SK-N-SH treated with all-trans-retinoic acid at 6 μM for 48 hours (cell line): ENCODE measurements at regions not wholly inside any gene's neighbourhood (a gene's known extent, or its start where the extent isn't known, plus 50 kb on each side); places are given as distances from the start of the nearest gene placed in this dataset.

Experiments
- ATAC-seq: fragments of 200-7000 bp; cut with Tn5 transposase; 3 replicates; pipeline ENCODE4 v1.9.1; 2020; ENCODE audit warnings: mild to moderate bottlenecking, moderate library complexity
- BACH2 ChIP-seq: fragments of 250-450 bp; sonication (Bioruptor Pico); IDR thresholded peaks from 2 replicates; pipeline ENCODE4 v1.9.0; 2021; ENCODE audit warnings: mild to moderate bottlenecking, borderline replicate concordance
- CSDC2 ChIP-seq: fragments of 250-450 bp; sonication (Bioruptor Pico); IDR thresholded peaks from 2 replicates; pipeline ENCODE4 v1.5.0; 2020; ENCODE audit warnings: mild to moderate bottlenecking, moderate library complexity
- ESRRG ChIP-seq: fragments of 250-450 bp; sonication (Bioruptor Pico); IDR thresholded peaks from 2 replicates; pipeline ENCODE4 v1.6.1; 2021; ENCODE audit warnings: mild to moderate bottlenecking
- GLIS3 ChIP-seq: fragments of 250-450 bp; sonication (Bioruptor Pico); IDR thresholded peaks from 2 replicates; pipeline ENCODE4 v1.5.0; 2020; ENCODE audit warnings: mild to moderate bottlenecking, moderate library complexity
- ISL1 ChIP-seq: fragments of 250-450 bp; sonication (Bioruptor Pico); IDR thresholded peaks from 2 replicates; pipeline ENCODE4 v2.1.2; 2022; ENCODE audit warnings: mild to moderate bottlenecking, moderate library complexity
- OSR1 ChIP-seq: fragments of 250-450 bp; sonication (Bioruptor Pico); IDR thresholded peaks from 2 replicates; pipeline ENCODE4 v1.8.0; 2022; ENCODE audit warnings: moderate library complexity, mild to moderate bottlenecking, inconsistent platforms
- PPARA ChIP-seq: fragments of 250-450 bp; sonication (Bioruptor Pico); IDR thresholded peaks from 2 replicates; pipeline ENCODE4 v1.5.0; 2020; ENCODE audit warnings: mild to moderate bottlenecking, borderline replicate concordance
- RARB ChIP-seq: fragments of 250-450 bp; sonication (Bioruptor Pico); IDR thresholded peaks from 2 replicates; pipeline ENCODE4 v1.8.0; 2021; ENCODE audit warnings: mild to moderate bottlenecking, moderate library complexity
- SNAI2 ChIP-seq: fragments of 250-450 bp; sonication (Bioruptor Pico); IDR thresholded peaks from 2 replicates; pipeline ENCODE4 v1.5.0; 2020; ENCODE audit warnings: mild to moderate bottlenecking, moderate library complexity
- TCF4 ChIP-seq: fragments of 250-450 bp; sonication (Bioruptor Pico); IDR thresholded peaks from 2 replicates; pipeline ENCODE4 v1.8.0; 2021; ENCODE audit warnings: mild to moderate bottlenecking, moderate library complexity, borderline replicate concordance
- TOX ChIP-seq: fragments of 250-450 bp; sonication (Bioruptor Pico); IDR thresholded peaks from 2 replicates; pipeline ENCODE4 v1.8.0; 2021; ENCODE audit warnings: mild to moderate bottlenecking, moderate library complexity, borderline replicate concordance
- ZC3H10 ChIP-seq: fragments of 250-450 bp; sonication (Bioruptor Pico); IDR thresholded peaks from 2 replicates; pipeline ENCODE4 v1.5.1; 2021; ENCODE audit warnings: mild to moderate bottlenecking, moderate library complexity
- ZFP3 ChIP-seq: fragments of 250-450 bp; sonication (Bioruptor Pico); IDR thresholded peaks from 2 replicates; pipeline ENCODE4 v1.5.0; 2020; ENCODE audit warnings: mild to moderate bottlenecking, moderate library complexity
- ZFP30 ChIP-seq: fragments of 450-650 bp; formaldehyde crosslinking; IDR thresholded peaks from 2 replicates; pipeline ENCODE4 v1.5.0; 2022; ENCODE audit warnings: mild to moderate bottlenecking, moderate library complexity
- ZNF70 ChIP-seq: fragments of 450-650 bp; formaldehyde crosslinking; IDR thresholded peaks from 2 replicates; pipeline ENCODE4 v1.5.0; 2020; ENCODE audit warnings: mild to moderate bottlenecking, moderate library complexity
- ZNF8 ChIP-seq: fragments of 450-650 bp; formaldehyde crosslinking; IDR thresholded peaks from 2 replicates; pipeline ENCODE4 v1.5.0; 2020; ENCODE audit warnings: mild to moderate bottlenecking, moderate library complexity
- TF ChIP-seq, protein P1 (sequence below): fragments of 250-450 bp; sonication (Bioruptor Pico); IDR thresholded peaks from 2 replicates; pipeline ENCODE4 v1.8.0; 2021; ENCODE audit warnings: low read depth, mild to moderate bottlenecking, moderate library complexity, borderline replicate concordance
- TF ChIP-seq, protein P2 (sequence below): fragments of 250-450 bp; sonication (Bioruptor Pico); IDR thresholded peaks from 2 replicates; pipeline ENCODE4 v1.5.1; 2021; ENCODE audit warnings: mild to moderate bottlenecking, moderate library complexity
- TF ChIP-seq, protein P3 (sequence below): fragments of 250-450 bp; sonication (Bioruptor Pico); IDR thresholded peaks from 2 replicates; pipeline ENCODE4 v1.8.0; 2020; ENCODE audit warnings: mild to moderate bottlenecking, moderate library complexity, borderline replicate concordance
- TF ChIP-seq, protein P4 (sequence below): fragments of 250-450 bp; sonication (Bioruptor Pico); IDR thresholded peaks from 2 replicates; pipeline ENCODE4 v1.5.0; 2020; ENCODE audit warnings: mild to moderate bottlenecking, moderate library complexity
- TF ChIP-seq, protein P5 (sequence below): fragments of 250-450 bp; sonication (Bioruptor Pico); IDR thresholded peaks from 2 replicates; pipeline ENCODE4 v1.5.1; 2020; ENCODE audit warnings: low read depth, mild to moderate bottlenecking, moderate library complexity

- no peak for ATAC-seq
- TF ChIP-seq SNAI2 (no peak), CSDC2 (CRISPR knock-in tag) (no peak)
Observed at GRCh38 chr7:121510302-121510701, 114.2 kb upstream of the FAM3C start.

DNA sequence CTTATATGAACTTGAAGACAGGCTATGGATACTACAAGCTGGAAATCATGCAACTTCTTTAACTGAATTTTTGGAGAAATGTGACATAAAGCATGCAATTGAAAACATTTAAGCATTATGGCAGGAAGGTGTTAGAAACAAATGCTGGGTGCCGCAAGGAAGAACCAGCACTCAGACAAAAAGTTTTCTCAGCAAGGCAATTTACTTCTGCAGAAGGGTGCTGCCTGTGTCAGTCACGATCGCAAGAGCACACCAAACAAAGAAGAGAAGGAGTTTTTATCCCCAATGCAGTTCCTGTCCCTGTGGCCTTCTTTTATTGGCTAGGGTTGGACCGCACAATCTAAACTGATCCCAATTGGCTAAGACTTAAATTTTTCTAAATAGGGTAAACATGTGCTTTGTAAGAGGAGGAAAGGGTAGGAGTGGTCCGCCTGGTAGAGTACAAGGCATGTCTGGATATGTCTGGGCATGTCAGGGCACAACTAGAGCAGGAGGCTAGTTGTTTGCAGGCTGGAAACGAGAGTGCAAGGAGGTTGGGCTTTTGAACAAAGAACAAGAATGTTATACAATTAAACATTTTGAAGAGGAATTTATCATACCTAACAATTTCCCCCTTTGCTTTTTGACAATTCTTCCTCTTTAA lies 109.6 kb upstream of the FAM3C start:
- TF ChIP-seq ZNF8 (CRISPR knock-in tag) (no peak), PPARA (CRISPR knock-in tag) (no peak), TCF4 (CRISPR knock-in tag) (no peak), RARB (CRISPR knock-in tag) (no peak)
- TF ChIP-seq, protein P1, sequence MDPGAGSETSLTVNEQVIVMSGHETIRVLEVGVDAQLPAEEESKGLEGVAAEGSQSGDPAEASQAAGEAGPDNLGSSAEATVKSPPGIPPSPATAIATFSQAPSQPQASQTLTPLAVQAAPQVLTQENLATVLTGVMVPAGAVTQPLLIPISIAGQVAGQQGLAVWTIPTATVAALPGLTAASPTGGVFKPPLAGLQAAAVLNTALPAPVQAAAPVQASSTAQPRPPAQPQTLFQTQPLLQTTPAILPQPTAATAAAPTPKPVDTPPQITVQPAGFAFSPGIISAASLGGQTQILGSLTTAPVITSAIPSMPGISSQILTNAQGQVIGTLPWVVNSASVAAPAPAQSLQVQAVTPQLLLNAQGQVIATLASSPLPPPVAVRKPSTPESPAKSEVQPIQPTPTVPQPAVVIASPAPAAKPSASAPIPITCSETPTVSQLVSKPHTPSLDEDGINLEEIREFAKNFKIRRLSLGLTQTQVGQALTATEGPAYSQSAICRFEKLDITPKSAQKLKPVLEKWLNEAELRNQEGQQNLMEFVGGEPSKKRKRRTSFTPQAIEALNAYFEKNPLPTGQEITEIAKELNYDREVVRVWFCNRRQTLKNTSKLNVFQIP (CRISPR knock-in tag): no peak
- TF ChIP-seq, protein P2, sequence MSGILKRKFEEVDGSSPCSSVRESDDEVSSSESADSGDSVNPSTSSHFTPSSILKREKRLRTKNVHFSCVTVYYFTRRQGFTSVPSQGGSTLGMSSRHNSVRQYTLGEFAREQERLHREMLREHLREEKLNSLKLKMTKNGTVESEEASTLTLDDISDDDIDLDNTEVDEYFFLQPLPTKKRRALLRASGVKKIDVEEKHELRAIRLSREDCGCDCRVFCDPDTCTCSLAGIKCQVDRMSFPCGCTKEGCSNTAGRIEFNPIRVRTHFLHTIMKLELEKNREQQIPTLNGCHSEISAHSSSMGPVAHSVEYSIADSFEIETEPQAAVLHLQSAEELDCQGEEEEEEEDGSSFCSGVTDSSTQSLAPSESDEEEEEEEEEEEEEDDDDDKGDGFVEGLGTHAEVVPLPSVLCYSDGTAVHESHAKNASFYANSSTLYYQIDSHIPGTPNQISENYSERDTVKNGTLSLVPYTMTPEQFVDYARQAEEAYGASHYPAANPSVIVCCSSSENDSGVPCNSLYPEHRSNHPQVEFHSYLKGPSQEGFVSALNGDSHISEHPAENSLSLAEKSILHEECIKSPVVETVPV (CRISPR knock-in tag): no peak
- ATAC-seq: no peak

DNA sequence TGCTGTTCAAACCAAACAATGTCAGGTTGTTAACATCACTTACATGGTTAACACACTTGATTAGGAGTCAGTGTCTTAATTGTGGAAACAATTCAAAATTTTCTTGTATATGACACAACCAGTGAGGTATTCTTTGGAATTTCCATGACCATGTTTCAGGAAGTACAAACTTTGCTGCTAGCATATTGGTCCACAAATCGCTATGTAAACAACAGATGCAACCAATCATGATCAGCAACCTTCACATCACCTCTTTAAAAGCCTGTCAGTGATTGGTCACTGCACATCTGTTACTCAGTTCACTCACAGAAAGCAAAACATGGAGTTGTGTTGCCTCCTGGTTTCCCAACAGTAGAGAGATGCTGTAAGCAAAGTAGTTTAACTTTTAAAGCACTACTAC lies 108.9 kb upstream of the FAM3C start:
- ATAC-seq: peak; percentile 65
- no peak for TF ChIP-seq ISL1 (CRISPR knock-in tag)
- no peak for TF ChIP-seq OSR1
- TF ChIP-seq ZFP3: no peak
- TF ChIP-seq BACH2: no peak
- no peak for TF ChIP-seq ZNF70 (CRISPR knock-in tag)
- TF ChIP-seq, protein P3, sequence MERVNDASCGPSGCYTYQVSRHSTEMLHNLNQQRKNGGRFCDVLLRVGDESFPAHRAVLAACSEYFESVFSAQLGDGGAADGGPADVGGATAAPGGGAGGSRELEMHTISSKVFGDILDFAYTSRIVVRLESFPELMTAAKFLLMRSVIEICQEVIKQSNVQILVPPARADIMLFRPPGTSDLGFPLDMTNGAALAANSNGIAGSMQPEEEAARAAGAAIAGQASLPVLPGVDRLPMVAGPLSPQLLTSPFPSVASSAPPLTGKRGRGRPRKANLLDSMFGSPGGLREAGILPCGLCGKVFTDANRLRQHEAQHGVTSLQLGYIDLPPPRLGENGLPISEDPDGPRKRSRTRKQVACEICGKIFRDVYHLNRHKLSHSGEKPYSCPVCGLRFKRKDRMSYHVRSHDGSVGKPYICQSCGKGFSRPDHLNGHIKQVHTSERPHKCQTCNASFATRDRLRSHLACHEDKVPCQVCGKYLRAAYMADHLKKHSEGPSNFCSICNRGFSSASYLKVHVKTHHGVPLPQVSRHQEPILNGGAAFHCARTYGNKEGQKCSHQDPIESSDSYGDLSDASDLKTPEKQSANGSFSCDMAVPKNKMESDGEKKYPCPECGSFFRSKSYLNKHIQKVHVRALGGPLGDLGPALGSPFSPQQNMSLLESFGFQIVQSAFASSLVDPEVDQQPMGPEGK (CRISPR knock-in tag): no peak
- TF ChIP-seq GLIS3 (CRISPR knock-in tag): no peak
- TF ChIP-seq, protein P4, sequence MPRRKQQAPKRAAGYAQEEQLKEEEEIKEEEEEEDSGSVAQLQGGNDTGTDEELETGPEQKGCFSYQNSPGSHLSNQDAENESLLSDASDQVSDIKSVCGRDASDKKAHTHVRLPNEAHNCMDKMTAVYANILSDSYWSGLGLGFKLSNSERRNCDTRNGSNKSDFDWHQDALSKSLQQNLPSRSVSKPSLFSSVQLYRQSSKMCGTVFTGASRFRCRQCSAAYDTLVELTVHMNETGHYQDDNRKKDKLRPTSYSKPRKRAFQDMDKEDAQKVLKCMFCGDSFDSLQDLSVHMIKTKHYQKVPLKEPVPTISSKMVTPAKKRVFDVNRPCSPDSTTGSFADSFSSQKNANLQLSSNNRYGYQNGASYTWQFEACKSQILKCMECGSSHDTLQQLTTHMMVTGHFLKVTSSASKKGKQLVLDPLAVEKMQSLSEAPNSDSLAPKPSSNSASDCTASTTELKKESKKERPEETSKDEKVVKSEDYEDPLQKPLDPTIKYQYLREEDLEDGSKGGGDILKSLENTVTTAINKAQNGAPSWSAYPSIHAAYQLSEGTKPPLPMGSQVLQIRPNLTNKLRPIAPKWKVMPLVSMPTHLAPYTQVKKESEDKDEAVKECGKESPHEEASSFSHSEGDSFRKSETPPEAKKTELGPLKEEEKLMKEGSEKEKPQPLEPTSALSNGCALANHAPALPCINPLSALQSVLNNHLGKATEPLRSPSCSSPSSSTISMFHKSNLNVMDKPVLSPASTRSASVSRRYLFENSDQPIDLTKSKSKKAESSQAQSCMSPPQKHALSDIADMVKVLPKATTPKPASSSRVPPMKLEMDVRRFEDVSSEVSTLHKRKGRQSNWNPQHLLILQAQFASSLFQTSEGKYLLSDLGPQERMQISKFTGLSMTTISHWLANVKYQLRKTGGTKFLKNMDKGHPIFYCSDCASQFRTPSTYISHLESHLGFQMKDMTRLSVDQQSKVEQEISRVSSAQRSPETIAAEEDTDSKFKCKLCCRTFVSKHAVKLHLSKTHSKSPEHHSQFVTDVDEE: no peak
- TF ChIP-seq, protein P1 (CRISPR knock-in tag): no peak
- TF ChIP-seq ZC3H10 (CRISPR knock-in tag): no peak
- no peak for TF ChIP-seq ESRRG (CRISPR knock-in tag)
- TF ChIP-seq ZFP30 (CRISPR knock-in tag): no peak
- TF ChIP-seq, protein P2 (CRISPR knock-in tag): no peak
- no peak for TF ChIP-seq ZNF8 (CRISPR knock-in tag)
- no peak for TF ChIP-seq PPARA (CRISPR knock-in tag)
- TF ChIP-seq TOX (CRISPR knock-in tag): no peak
- no peak for TF ChIP-seq TCF4 (CRISPR knock-in tag)
- TF ChIP-seq, protein P5, sequence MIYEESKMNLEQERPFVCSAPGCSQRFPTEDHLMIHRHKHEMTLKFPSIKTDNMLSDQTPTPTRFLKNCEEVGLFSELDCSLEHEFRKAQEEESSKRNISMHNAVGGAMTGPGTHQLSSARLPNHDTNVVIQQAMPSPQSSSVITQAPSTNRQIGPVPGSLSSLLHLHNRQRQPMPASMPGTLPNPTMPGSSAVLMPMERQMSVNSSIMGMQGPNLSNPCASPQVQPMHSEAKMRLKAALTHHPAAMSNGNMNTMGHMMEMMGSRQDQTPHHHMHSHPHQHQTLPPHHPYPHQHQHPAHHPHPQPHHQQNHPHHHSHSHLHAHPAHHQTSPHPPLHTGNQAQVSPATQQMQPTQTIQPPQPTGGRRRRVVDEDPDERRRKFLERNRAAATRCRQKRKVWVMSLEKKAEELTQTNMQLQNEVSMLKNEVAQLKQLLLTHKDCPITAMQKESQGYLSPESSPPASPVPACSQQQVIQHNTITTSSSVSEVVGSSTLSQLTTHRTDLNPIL (CRISPR knock-in tag): no peak
